Endothelial cell of umbilical vein (primary cell): ENCODE measurements at regions not wholly inside any gene's neighbourhood (a gene's known extent, or its start where the extent isn't known, plus 50 kb on each side); places are given as distances from the start of the nearest gene placed in this dataset.

Experiments
- BruUV-seq: library from RNA; stranded (reverse); fragments of 400-500 nt; replicated peaks from 2 replicates; lab custom pipeline; 2021; lab: Mats Ljungman, UMichigan
- CTCF ChIA-PET: fragments of 300-600, 350-600 bp; sonication (Branson Sonifier 250); formaldehyde crosslinking; loops from one replicate; lab custom pipeline; 2021; ENCODE audit warnings: antibody characterized with exemption, inconsistent platforms; lab: Charles Lee
- POLR2A ChIA-PET: fragments of 300-600, 350-600 bp; sonication (Branson Sonifier 250); formaldehyde crosslinking; loops from one replicate; lab custom pipeline; 2021; ENCODE audit warnings: antibody characterized with exemption, inconsistent platforms; lab: Charles Lee
- DNase-seq: peaks from one replicate; pipeline ENCODE4 v3.0.0-alpha.2; 2011; ENCODE audit warnings: low read depth, low spot score
- FAIRE-seq: peaks from 2 replicates; lab custom pipeline; 2011; peaks lifted over from hg19 to GRCh38; lab: Jason Lieb, UNC
- H2AFZ ChIP-seq: 2 replicates; pipeline ENCODE4 v1.6.0; 2012; ENCODE audit warnings: low read depth, low read length, control low read depth, inconsistent platforms
- H3K27ac ChIP-seq: 2 replicates; pipeline ENCODE4 v1.5.1; 2011; ENCODE audit warnings: low read depth, mild to moderate bottlenecking, control low read depth, low read length, moderate library complexity; ENCODE audit not compliant: insufficient read depth
- H3K27me3 ChIP-seq, 2 experiments: 2 replicates each; pipeline versions ENCODE4 v1.6.0 to v1.6.1; 2011; ENCODE audit warnings: low read length in 2 of 2, mixed read lengths in 1 of 2; ENCODE audit not compliant: control insufficient read depth in 2 of 2, insufficient read depth in 2 of 2
- H3K36me3 ChIP-seq, 2 experiments: 2 replicates in 1 of 2; 3 replicates in 1 of 2; pipeline ENCODE4 v1.5.1; 2011; ENCODE audit warnings: low read length in 2 of 2, mild to moderate bottlenecking in 1 of 2, moderate library complexity in 1 of 2; ENCODE audit not compliant: control insufficient read depth in 2 of 2, insufficient read depth in 2 of 2; ENCODE audit errors: extremely low read depth in 1 of 2
- H3K4me1 ChIP-seq: 3 replicates; pipeline ENCODE4 v1.5.1; 2011; ENCODE audit warnings: mild to moderate bottlenecking, low read length; ENCODE audit not compliant: control insufficient read depth, insufficient read depth; ENCODE audit errors: extremely low read depth
- H3K4me2 ChIP-seq: 2 replicates; pipeline ENCODE4 v1.6.1; 2011; ENCODE audit warnings: low read length, control low read depth, mixed read lengths; ENCODE audit not compliant: insufficient read depth
- H3K4me3 ChIP-seq, 3 experiments: fragments of 200-600 bp in 1 of 3; sonication (generic), shearing (Covaris generic) in 1 of 3; replicated peaks in 1 of 3; 2 replicates each; pipeline ENCODE4 v1.5.1; 2011 to 2016; ENCODE audit warnings: control low read depth in 3 of 3, low read length in 3 of 3, mild to moderate bottlenecking in 2 of 3, inconsistent platforms in 1 of 3, low read depth in 1 of 3, moderate library complexity in 1 of 3; ENCODE audit not compliant: insufficient read depth in 1 of 3
- H3K79me2 ChIP-seq: 2 replicates; pipeline ENCODE4 v1.6.0; 2012; ENCODE audit warnings: low read length, inconsistent platforms; ENCODE audit not compliant: control insufficient read depth, insufficient read depth
- H3K9ac ChIP-seq: replicated peaks from 2 replicates; pipeline ENCODE3; 2011; ENCODE audit warnings: low read length, control low read depth; ENCODE audit not compliant: insufficient read depth; ENCODE audit errors: extremely low read depth
- H3K9me1 ChIP-seq: replicated peaks from 3 replicates; pipeline ENCODE4 v1.6.0; 2011; ENCODE audit warnings: mild to moderate bottlenecking, low read length; ENCODE audit not compliant: control insufficient read depth, insufficient read depth; ENCODE audit errors: extremely low read depth
- H3K9me3 ChIP-seq: replicated peaks from 2 replicates; pipeline ENCODE4 v1.5.1; 2012; ENCODE audit warnings: low read length, inconsistent platforms; ENCODE audit not compliant: control insufficient read depth, insufficient read depth
- H4K20me1 ChIP-seq: replicated peaks from 2 replicates; pipeline ENCODE3; 2011; ENCODE audit warnings: mild to moderate bottlenecking, low read length; ENCODE audit not compliant: control insufficient read depth, insufficient read depth; ENCODE audit errors: extremely low read depth
- CTCF ChIP-seq, 2 donors: IDR thresholded peaks; 1 replicate in 1 of 2; 2 replicates in 1 of 2; pipeline ENCODE4 v1.5.1; 2011; ENCODE audit warnings: low read length in 2 of 2, mild to moderate bottlenecking in 2 of 2, moderate library complexity in 2 of 2, control low read depth in 1 of 2, inconsistent platforms in 1 of 2, low read depth in 1 of 2; ENCODE audit not compliant: insufficient read depth in 1 of 2; ENCODE audit errors: extremely low read depth in 1 of 2
- JUN ChIP-seq: IDR thresholded peaks from 2 replicates; pipeline ENCODE4 v1.6.1; 2011; ENCODE audit warnings: borderline replicate concordance, low read depth; ENCODE audit not compliant: insufficient read length, insufficient read depth
- MAX ChIP-seq: IDR thresholded peaks from 2 replicates; pipeline ENCODE4 v1.6.1; 2011; ENCODE audit not compliant: insufficient read depth, insufficient read length
- MYC ChIP-seq: IDR thresholded peaks from one replicate; pipeline ENCODE4 v1.6.1; 2011; ENCODE audit warnings: mild to moderate bottlenecking, low read depth, low read length
- POLR2A ChIP-seq: IDR thresholded peaks from 2 replicates; pipeline ENCODE4 v1.6.1; 2012; ENCODE audit warnings: low read depth, mild to moderate bottlenecking, control low read depth, low read length
- POLR2AphosphoS5 ChIP-seq: IDR thresholded peaks from 2 replicates; pipeline ENCODE4 v1.6.1; 2012; ENCODE audit warnings: low read depth, mild to moderate bottlenecking, control low read depth, low read length, moderate library complexity; ENCODE audit not compliant: insufficient read depth
- dilution Hi-C: fragments of 300-500 bp; cut with MboI; formaldehyde crosslinking; loops from one replicate; pipeline ENCODE4 v1.15.0; 2019; ENCODE audit warnings: low sequenced_read_pairs; ENCODE audit not compliant: extremely low pct_ligation_motif_present
- intact Hi-C: fragments of 100-400 bp; cut with micrococcal nuclease; formaldehyde crosslinking; loops from one replicate; pipeline ENCODE4 v1.10.0; 2022

GRCh38 chr10:44036425-44036824, 348.5 kb downstream of the CXCL12 start:
- Histone ChIP-seq H4K20me1 (no peaks in the 10 kb centered on the region), H3K36me3 (no peaks in the 10 kb centered on the region), H3K27ac (no peak overlapping the region), H3K9me1 (no peaks in the 10 kb centered on the region), H3K4me3 (no peak overlapping the region), H2AFZ (no peak overlapping the region), H3K27me3 (no peaks in the 10 kb centered on the region), H3K9ac (no peak overlapping the region), H3K9me3 (no peaks in the 10 kb centered on the region), H3K79me2 (no peaks in the 10 kb centered on the region), H3K4me1 (no peaks in the 10 kb centered on the region), H3K4me2 (no peak overlapping the region)
- no peak for FAIRE-seq
- ChIA-PET CTCF (no interaction called here), POLR2A (no interaction called here)
- no peak for DNase-seq
- TF ChIP-seq POLR2AphosphoS5 (no peak), MAX (no peak), MYC (no peak), JUN (no peak), POLR2A (no peak), CTCF (IDR thresholded peaks at IDR 0.05; ENCODE audit: extremely low read depth in 1 of 2, insufficient read depth in 1 of 2, low read depth in 1 of 2, low read length in 2 of 2) (no peak)
- dilution Hi-C loops, result no loop called here
- intact Hi-C loops, result no loop called here
- no TSS peak for BruUV-seq
